ENCODE measurements at regions not wholly inside any gene's neighbourhood (a gene's known extent, or its start where the extent isn't known, plus 50 kb on each side); places are given as distances from the start of the nearest gene placed in this dataset.
"Not testable (repeated sequence)": the region's sequence is repeated elsewhere in the genome, so short reads cannot be mapped to it uniquely, and the experiment has no call there.

DNA sequence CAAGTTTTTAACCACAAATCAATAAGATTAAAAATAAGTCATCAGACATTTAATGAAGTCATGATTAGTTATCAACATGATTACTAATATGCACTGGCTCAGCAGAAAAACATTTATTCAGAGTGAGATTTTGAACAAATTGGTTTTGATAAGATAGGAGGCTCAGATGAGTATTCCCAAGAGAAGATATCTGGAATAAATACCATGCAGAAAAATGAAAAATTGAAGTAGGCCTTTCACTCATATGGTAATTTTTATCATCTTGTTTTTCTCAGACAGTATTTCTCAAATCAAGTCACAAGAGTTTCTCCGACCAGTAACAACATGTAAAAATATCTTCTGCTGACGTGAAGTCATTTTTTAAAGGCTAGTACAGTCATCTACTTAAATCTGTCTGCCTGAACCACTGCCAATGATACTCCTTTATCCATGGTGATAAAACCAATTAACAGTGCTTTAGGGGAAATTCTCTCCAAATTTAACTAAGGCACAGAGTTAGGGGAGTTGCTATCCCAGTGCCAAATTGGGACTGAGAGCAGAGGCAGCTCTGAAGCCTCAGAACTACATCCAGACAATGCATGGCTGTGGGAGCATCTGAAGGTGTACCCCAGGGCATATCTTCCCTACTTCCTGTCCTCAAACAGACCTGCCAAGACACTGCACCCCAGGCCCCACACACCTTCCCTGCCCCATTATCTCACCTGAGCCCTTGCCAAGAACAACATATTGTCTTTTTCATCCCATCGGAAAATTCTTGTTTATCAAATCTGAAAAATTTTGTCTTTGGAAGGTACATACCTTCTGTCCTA is 105.5 kb upstream of the TSLP start:
- ATAC-seq (ENCODE audit: low FRiP score), result peak; percentile 71
- TF ChIP-seq, protein P1, sequence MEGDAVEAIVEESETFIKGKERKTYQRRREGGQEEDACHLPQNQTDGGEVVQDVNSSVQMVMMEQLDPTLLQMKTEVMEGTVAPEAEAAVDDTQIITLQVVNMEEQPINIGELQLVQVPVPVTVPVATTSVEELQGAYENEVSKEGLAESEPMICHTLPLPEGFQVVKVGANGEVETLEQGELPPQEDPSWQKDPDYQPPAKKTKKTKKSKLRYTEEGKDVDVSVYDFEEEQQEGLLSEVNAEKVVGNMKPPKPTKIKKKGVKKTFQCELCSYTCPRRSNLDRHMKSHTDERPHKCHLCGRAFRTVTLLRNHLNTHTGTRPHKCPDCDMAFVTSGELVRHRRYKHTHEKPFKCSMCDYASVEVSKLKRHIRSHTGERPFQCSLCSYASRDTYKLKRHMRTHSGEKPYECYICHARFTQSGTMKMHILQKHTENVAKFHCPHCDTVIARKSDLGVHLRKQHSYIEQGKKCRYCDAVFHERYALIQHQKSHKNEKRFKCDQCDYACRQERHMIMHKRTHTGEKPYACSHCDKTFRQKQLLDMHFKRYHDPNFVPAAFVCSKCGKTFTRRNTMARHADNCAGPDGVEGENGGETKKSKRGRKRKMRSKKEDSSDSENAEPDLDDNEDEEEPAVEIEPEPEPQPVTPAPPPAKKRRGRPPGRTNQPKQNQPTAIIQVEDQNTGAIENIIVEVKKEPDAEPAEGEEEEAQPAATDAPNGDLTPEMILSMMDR (IDR thresholded peaks at IDR 0.05), result no peak

DNA sequence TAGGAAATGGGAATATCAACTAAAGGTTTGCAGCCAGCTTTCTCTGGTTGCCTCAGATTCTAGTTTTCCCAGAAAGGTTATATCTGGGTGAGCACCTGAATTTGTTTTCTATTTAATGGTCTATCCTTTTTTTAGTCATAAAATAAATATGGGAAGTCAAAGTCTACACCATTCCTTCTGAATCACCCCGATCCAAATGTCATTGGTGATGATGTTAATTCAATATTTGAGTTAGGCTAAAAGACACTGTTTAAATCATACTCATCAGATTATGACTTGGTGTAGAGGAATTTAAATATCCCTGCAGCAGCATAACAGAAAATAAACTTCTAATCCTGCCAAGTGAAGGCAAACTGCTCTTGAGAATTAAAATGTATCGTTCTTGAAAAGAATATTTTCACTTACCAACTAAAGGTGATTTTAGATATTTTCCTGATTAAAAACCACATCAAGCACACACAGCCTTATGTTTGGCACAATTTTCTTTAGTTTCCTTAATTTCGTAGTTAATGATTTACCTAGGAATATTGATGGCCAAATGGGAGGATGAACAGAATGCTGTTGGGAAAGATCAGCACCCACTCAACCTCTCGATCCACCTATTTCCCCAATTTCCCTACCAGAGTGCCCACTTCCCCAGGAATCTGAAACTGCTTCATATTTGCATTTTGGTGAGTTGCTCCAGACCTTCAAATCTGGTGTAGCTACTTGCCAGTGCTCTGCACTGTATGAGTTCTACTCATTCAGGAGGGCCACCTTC is 103.1 kb upstream of the TSLP start:
- DNase-seq (ENCODE audit: low spot score), result no peak
- TF ChIP-seq, protein P1 (IDR thresholded peaks at IDR 0.05), result no peak
- no peak for ATAC-seq (ENCODE audit: low FRiP score)

More for the DNA sequence above, 105.5 kb upstream of the TSLP start:
- no peak for DNase-seq (ENCODE audit: low spot score)

DNA sequence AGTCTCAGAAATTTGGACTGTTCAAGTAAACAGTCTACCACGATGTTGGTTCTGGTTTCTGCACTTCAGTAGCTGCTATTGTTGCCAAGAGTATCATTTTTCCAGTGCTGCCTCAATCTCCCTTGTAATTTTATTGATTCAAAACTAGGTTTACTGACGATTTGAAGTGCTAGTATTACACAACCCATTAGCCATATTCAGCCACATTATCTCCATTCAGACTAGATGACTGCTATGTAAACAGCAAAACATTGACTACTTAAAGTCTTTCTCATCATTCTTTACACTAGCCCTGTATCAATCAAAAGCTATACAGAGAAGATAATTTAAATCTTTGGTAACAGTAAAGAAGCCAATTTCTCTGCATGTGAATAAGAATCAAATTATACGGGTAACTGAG is 102.0 kb upstream of the TSLP start:
- ATAC-seq (ENCODE audit: low FRiP score), result no peak
- DNase-seq (ENCODE audit: low spot score), result no peak
- TF ChIP-seq, protein P1 (IDR thresholded peaks at IDR 0.05), result no peak

DNA sequence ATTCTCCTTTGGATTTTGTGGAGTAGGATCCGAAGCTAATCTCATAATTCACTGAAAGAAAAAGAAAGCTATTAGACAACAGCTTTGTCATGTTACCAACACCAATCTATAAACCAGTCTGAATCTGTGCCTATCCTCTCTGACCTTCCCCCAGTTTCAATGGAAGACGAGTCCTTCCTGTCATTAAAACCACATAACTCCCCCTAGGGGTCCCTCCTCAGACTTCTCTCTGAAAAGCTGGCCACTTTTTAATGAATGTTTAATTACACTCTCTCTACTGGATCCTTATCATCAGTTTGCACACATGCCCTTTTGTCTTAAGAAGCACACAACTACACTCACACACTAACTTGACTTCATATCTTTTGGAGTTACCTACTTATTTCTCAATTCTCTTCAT is 98.0 kb upstream of the TSLP start:
- DNase-seq (ENCODE audit: low spot score), result no peak
- TF ChIP-seq, protein P1 (IDR thresholded peaks at IDR 0.05), result no peak
- no peak for ATAC-seq (ENCODE audit: low FRiP score)

DNA sequence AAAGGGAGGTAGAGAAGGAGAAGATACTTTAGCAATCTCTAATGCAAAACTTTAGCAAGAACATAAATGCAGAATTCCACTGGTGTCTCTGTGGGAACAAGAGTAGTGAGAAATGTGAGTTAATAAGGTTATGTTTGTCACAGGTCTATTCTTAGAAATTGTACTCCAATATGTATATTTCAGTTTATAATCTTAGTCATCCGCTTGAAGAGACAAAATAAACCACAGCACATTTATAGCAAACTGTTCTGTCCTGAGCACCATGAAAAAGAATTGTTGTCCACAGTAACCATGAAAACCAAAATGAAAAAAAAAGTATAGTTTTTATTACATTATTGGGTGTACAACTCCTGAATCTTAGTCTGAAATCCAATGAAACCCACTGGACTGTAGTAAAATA is 93.6 kb upstream of the TSLP start:
- ATAC-seq (ENCODE audit: low FRiP score), result no peak
- DNase-seq (ENCODE audit: low spot score), result no peak
- TF ChIP-seq, protein P1 (IDR thresholded peaks at IDR 0.05), result no peak

DNA sequence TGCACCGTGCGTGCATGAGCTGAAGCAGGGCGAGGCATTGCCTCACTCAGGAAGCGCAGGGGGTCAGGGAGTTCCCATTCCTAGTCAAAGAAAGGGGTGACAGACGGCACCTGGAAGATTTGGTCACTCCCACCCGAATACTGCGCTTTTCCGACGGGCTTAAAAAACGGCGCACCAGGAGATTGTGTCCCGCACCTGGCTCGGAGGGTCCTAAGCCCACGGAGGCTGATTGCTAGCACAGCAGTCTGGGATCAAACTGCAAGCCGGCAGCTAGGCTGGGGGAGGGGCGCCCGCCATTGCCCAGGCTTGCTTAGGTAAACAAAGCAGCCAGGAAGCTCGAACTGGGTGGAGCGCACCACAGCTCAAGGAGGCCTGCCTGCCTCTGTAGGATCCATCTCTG is 85.6 kb upstream of the TSLP start:
- not testable (repeated sequence) for DNase-seq (ENCODE audit: low spot score)

DNA sequence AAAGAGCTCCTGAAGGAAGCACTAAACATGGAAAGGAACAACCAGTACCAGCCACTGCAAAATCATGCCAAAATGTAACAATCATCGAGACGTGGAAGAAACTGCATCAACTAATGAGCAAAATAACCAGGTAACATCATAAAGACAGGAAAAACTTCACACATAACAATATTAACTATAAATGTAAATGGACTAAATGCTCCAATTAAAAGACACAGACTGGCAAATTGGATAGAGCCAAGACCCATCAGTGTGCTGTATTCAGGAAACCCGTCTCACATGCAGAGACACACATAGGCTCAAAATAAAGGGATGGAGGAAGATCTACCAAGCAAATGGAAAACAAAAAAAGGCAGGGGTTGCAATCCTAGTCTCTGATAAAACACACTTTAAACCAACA is 83.9 kb upstream of the TSLP start:
- not testable (repeated sequence) for DNase-seq (ENCODE audit: low spot score); ATAC-seq (ENCODE audit: low FRiP score)

More for the DNA sequence above, 85.6 kb upstream of the TSLP start:
- not testable (repeated sequence) for ATAC-seq (ENCODE audit: low FRiP score)

DNA sequence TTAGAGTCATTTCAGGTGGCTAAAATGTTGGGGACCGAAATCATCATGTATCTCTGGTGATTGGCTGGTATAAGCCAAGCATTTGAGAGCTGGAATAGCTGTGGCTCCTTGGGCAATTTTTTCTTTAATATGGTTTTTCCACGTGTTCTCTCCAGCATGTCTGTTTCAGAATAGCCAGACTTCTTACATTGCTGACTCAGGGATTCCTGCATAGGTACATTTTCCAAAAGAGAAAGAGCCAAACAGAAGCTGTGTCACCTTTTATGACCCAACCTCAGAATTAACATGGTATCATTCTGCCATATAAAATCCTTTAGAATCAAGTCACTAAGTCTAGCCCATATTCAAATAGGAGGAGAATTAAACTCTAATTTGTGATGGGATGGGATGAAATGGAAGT is 74.8 kb upstream of the TSLP start:
- DNase-seq (ENCODE audit: low spot score), result no peak
- no peak for ATAC-seq (ENCODE audit: low FRiP score)
- TF ChIP-seq, protein P1 (IDR thresholded peaks at IDR 0.05), result no peak

Measured in omental fat pad (tissue), 3 donors.